Sciatic nerve (tissue), 2 donors: ENCODE measurements at regions not wholly inside any gene's neighbourhood (a gene's known extent, or its start where the extent isn't known, plus 50 kb on each side); places are given as distances from the start of the nearest gene placed in this dataset.

Source experiments
- ATAC-seq: fragments of 200-7000 bp; cut with Tn5 transposase; one replicate; pipeline ENCODE4 v1.9.1; 2020; ENCODE audit warnings: mild to moderate bottlenecking, moderate library complexity
- DNase-seq: peaks from one replicate; pipeline ENCODE4 v3.0.0-alpha.2; 2020; ENCODE audit warnings: low spot score
- intact Hi-C: fragments of 100-400 bp; cut with DNase I; formaldehyde crosslinking; loops from one replicate; pipeline ENCODE4 v1.14.2; 2022
- donor health status: DM: no; HTN: no; CAD: no.
- donor health status: DM: no; HTN: no; CAD: no.

DNA sequence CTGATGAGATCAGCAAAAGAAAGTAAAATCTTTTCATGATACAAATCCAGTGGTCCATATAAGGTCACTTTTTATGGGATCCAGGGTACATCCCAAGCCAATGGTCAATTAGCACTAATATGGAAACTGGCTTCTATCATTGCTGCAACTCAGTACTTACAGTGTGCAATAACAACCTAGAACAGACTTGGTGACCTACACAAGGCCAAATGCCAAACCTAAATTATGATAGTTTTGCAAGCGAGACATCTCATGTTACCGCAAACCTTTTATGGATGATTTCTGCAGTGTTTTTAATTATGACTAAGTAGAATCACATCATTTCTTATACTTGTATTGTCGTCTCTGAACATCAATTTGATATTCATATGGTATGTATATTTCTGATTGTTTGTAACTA is 583.5 kb upstream of the SEMA3D start:
- ATAC-seq (no peak), DNase-seq (no peak)
- intact Hi-C loops = no loop called here

DNA sequence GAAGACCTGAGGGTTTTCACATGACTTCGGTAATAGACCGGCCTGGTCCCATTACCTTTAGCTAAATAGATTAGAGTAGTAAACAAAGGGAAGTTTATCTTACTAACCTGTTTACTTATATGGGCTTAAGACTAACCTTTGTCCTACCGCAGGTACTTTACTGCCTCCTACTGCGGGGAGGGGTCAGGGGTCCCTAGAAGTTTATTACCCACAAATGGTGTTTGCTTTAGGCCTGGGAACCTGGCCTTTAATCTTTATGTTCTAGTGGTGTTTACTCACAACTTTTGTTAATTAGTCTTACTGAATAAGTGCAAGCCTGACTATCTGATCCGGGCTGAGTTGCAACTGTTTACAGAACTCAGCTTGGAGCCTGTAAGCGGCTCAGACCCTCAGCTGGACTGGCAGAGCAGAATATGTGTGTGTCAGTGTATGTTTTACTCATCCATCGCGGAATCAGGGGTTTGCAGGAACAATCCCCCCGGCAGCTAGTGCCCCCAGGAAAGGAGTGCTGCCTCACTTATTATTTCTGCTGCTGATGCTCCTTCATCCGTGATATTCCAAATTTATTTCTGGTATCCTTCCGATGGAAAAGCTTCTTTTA is 578.9 kb upstream of the SEMA3D start:
- ATAC-seq = no peak
- DNase-seq = no peak
- intact Hi-C loops = no loop called here

- DNase-seq = no peak
- ATAC-seq = no peak
- intact Hi-C loops = no loop called here
Measured at GRCh38 chr7:85764034-85764433, 577.2 kb upstream of the SEMA3D start.

GRCh38 chr7:85757348-85757747 is 570.5 kb upstream of the SEMA3D start:
- DNase-seq = no peak
- no peak for ATAC-seq
- intact Hi-C loops = no loop called here

DNA sequence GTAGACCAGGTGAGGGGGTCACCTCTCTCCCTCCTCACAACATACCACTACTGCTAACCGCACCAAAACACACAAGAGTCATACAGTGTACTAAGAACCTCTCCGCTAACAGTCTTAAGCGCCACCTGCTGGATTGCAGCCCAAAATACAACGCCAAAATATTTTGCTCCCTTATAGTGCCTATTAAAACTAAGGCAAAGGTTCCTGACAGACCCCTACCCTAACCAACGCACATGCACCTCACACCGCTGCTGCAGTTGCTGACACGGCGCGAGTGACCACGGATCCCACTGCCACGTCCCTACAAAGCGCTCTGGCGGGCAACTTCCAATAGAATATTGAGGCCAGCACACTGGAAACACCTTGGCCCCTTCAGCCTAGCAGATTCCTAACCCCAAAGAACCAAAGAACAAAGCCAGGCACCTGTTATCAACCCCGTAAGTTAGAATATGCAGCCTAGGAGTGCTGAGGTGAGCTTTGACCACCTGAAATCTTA is 563.6 kb upstream of the SEMA3D start:
- intact Hi-C loops = no loop called here
- peak; percentile 60 for ATAC-seq
- no peak for DNase-seq

DNA sequence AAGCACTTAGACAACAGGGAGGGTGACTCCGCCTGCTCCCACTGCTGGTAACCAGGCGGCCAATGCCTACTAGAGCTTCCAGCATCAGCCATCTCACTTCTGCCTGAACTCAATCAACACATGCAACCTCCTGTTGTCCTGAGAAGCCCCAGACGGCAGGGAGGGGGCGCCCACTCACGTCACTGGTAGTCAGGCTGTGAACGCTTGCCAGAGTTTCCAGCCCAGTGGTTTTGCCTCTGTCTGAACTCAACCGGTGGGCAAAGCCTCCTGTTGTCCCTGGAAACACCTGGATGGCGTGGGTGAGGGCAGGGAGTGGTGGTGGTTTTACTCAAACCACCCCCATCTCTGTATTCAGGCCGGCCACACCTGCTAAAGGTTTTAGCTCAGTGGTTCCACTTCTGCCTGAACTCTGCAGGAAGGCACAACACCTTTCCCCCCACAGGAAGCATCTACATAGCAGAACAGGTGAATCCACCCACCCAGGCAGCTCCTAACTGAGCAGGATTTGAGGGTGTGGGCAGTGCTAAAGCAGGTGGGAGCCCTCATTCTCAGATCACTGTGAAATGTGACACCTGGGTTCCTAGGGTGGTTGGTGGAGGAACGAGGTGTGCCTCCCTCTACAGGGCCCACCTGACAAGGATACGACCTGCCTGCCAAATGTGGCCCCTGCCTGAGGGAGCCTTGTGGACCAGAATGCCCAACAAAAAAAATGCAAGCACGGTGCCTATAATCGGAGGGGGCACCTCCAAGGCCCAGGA is 563.0 kb upstream of the SEMA3D start:
- DNase-seq (no peak), ATAC-seq (peak; percentile 20)
- intact Hi-C loops = no loop called here

DNA sequence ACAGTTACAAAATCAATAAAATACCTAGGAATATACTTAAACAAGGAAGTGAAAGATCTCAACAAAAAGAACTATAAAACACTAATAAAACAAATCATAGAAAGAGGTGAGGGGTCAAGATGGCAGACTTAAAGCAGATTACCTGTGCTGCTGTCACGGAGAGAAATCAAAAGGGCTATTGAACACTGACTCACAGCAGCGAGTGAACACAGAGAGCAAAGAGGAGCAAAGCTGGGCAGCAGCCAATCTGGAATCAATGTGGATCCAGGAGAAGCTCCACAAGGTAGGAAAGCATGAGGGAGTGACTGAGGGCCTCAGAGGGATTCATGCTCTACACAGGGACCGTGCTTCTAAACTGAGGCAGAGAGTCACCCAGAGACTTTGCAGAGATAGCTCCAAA is 562.0 kb upstream of the SEMA3D start:
- ATAC-seq = no peak
- intact Hi-C loops = no loop called here
- no peak for DNase-seq

GRCh38 chr7:85737426-85737825 is 550.6 kb upstream of the SEMA3D start:
- intact Hi-C loops = no loop called here
- DNase-seq = no peak
- no peak for ATAC-seq

GRCh38 chr7:85736085-85736484 is 549.2 kb upstream of the SEMA3D start:
- intact Hi-C loops = no loop called here
- ATAC-seq (no peak), DNase-seq (no peak)

- ATAC-seq (peak; percentile 38), DNase-seq (no peak)
- intact Hi-C loops = no loop called here
Measured at GRCh38 chr7:85734823-85735222, 548.0 kb upstream of the SEMA3D start.

GRCh38 chr7:85733169-85733915 is 546.5 kb upstream of the SEMA3D start:
- DNase-seq (no peak), ATAC-seq (no peak)
- intact Hi-C loops = no loop called here

GRCh38 chr7:85730012-85730411 is 543.2 kb upstream of the SEMA3D start:
- ATAC-seq = no peak
- intact Hi-C loops = no loop called here
- no peak for DNase-seq

- intact Hi-C loops = no loop called here
- ATAC-seq = no peak
- DNase-seq = no peak
Measured at GRCh38 chr7:85725026-85725425, 538.2 kb upstream of the SEMA3D start.

DNA sequence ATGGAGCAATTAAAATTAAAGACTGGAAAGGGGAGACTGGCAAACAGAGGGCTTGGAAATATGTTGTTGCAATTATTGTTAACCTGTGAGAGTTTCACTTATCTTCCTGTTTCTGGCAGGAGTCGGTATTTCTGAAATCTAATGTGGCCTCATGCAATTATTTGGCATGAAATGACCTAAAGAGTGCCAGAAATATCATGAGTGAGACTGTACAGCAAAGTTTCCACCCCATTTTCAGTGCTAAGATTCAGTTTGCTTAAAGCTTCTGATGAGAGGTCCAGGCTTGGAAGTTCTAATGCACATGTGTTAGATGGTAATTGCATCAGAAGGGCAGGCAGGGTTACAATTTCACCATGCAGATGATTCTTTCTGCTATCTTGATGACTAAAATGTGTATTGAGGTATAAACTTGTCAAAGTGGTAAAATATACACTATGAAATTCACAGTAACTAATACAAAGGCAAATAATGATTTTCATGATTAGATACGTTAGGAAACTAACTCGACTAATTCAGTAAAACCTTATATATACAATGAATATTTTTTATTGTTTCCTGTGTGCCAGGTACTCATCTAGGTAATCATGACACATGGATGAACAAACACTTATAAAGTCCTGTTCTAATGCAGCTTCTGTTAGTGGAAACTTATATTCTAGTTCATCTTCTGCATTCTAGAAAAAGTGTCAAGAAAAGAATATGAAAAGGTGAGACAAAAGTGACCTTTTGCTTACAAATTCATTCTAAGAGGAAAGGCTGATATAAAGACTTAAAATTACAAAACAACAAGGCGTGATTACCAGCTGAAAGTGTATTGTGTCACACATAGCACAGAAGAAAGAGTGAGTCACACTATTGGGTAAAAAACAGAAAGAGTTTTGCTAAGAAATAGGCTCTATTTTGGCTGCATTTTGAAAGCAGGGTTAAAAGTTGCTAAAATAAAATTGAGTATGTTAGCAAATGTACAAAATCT is 533.4 kb upstream of the SEMA3D start:
- intact Hi-C loops = no loop called here
- no peak for DNase-seq
- ATAC-seq = peak; percentile 76

GRCh38 chr7:85716353-85716752 is 529.5 kb upstream of the SEMA3D start:
- DNase-seq (no peak), ATAC-seq (no peak)
- intact Hi-C loops = no loop called here

DNA sequence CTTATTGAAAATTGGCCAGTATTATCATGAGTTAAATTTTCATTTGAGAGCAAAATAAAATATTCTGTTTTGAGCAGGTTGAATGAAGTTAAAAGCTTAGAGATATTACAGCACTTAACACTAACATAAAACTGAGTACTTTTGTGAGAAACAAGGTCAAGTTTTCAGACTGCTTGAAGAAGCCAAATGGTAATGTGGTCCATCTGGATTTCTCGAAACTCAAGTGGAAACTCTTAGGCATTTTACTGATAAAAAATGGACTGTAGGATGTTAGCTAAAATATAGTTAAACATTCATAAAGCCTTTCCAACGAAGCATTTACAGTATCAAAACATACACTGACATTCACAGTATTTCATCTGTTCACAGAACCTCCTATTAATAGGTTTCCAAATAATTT is 528.1 kb upstream of the SEMA3D start:
- DNase-seq (no peak), ATAC-seq (no peak)
- intact Hi-C loops = no loop called here

GRCh38 chr7:85714043-85714578 is 527.3 kb upstream of the SEMA3D start:
- DNase-seq (no peak), ATAC-seq (no peak)
- intact Hi-C loops = no loop called here

- DNase-seq (no peak), ATAC-seq (no peak)
- intact Hi-C loops = no loop called here
Measured at GRCh38 chr7:85713171-85713570, 526.3 kb upstream of the SEMA3D start.

GRCh38 chr7:85711894-85712293 is 525.0 kb upstream of the SEMA3D start:
- no peak for DNase-seq
- intact Hi-C loops = no loop called here

More at GRCh38 chr7:85711894-85712293, 525.0 kb upstream of the SEMA3D start:
- ATAC-seq = no peak
